ENCODE measurements at regions not wholly inside any gene's neighbourhood (a gene's known extent, or its start where the extent isn't known, plus 50 kb on each side); places are given as distances from the start of the nearest gene placed in this dataset.
A peak's percentile ranks its signal among the peaks of the same experiment; 100 is the strongest.

DNA sequence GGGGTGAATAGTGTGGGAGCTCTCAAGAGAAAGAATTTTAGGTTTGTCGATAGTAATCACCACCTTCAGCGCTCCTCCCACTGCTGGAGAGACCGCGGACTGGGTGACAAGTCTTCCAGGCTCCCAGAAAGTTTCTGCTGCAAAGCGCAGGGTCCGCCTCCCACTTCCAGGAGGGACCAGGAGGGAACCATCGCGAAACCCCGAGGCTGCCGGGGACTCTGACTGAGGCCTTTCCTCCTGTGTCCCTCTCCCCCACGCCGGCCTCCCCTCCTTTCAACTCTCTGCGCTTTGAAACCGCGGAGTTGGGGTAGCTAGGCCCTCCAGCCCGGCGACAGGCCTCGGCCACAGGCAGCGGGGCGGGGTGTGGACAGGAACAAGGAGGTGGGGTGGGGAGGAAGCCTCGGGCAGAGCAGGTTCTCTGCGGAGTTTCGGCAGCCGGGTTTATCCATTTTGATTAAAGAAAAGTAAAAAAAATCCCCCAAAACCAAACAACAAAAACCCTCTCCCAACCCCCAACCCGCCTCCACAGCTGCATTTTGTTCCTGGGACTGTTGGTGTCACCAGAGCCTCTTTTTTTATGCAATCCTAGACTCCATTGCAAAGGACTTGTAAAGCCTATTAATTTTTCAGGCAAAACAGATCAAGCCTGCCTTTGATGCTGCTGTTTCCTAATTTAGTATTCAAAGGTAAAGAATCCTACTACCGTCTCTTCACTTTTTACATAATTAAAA is 157.2 kb downstream of the TM9SF2 start:
- DNase-seq: peak; percentile 89

DNA sequence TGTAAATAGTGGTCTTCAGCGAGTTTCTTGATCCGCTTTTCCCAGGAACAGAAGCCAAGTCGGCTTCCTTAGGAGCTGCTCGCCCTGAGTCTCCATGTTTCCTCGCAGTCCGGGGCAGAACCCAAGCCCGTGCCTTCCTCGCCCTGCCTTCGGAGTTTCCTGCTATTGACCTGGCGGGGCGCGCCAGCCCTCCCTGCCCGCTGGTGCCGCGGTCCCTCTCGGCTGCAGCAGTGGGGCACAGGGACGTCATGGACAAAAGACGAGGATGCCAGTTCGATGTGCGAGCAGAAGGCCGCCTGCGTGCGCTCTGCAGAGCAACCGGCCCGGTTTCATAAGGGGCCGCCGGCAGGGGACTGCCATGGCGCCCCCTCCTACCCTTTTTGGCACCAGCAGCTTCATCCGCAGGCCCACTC is 156.6 kb downstream of the TM9SF2 start:
- DNase-seq: peak; percentile 64

- DNase-seq: peak; percentile 45
These were observed 155.6 kb downstream of the TM9SF2 start for GRCh38 chr13:99656844-99657381.

DNA sequence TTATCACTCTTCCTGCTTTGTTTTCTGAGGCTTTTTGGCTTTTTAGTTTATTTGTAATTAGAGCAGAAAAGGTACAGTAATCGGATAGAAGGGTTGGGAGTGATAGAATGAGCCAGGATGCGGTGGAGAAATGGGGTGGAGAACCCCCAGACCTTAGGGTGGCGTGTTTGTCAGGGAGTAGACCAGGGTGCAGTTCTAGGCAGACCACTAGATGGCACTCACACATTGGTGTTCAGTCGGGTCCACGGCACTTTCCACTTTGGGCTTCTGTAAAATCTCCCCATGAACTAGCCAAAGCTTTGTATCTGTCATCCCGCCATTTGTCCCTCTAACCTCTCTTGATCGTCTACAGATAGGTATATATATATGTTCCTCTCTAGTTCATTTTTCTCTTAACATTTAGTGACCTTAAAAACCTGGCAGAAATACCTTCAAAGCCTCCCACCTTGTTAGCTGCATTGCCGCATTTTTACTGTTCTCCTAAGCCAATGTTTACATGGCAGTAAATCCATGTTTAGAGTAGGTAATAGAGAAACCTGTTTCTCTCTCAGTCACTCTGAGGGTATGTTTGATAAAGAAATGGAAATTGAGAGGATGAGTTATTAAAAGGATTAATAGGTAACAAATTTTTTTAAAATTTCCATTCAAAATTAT is 154.9 kb downstream of the TM9SF2 start:
- peak; percentile 78 for DNase-seq

DNA sequence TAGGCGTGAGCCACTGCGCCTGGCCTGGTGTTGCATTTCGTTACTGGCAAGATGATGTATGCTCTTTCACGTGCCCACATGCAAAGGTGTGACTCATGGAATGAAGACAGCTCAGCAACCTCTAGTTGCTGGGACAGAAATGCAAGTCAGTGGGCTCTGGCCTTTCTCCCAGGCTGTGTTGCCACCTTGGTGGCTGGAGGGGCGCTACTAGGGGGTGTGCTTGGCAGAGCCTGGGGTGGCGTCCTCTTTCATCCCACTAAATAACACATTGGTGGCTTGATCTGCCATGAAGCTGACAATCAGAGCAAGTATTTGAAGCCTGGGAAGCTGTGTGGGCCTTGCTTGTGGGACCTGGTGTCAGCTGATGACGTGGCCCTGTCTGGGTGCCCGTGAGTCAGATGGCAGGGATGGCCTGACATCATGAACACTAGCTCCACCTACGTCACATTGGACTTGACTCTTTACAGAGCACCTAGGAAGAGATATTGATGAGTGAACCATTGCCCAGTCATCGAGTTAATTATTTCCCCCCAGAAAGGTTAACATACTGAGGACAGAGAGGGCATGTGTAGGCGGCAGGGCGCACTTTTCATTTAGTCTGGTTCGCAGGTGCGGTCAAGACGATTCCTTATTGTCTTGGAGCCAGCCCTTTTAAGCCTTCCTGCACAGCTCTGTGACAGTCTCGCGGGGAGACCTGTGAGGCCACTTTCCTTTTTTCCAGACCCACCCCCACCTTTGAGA is 154.2 kb downstream of the TM9SF2 start:
- no peak for DNase-seq

DNA sequence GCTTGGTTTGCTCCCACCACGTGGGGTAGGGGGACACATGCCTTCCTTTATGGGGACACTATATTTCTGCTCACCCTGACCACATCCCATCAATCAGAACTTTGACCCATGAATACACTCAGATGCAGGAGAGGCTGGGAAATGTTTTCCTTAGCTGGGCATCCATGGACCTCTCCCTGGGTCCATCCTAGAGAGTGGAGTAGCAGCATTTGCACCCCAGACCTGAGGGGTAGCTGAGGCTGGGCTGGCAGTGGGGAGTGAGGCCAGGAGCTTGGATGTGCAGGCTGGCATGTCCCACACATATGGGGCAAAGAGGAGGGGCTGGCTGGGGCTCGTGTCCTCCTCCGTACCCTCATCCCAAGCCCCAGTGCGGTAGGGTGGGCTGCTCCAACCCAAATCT is 152.8 kb downstream of the TM9SF2 start:
- DNase-seq: no peak

DNA sequence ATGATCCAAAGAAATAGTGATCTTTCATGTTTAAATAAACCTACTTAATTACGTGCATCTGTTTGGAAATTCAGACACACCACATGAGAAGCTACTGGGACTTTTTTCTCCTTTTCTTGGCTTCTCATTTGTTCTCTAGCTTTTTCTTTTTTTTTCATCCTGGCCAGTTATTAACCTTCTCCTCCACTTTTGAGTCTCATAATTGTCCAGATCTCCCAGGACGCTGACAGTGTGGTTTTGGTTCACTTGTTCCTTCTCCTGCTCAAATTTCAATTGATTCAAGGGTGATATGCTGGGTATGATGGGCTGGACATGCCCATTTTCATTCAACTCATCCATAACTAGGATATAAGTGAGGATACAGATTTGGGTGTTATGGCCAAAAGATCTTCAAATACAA is 152.3 kb downstream of the TM9SF2 start:
- DNase-seq: no peak

GRCh38 chr13:99652901-99653300 is 151.6 kb downstream of the TM9SF2 start:
- no peak for DNase-seq

DNA sequence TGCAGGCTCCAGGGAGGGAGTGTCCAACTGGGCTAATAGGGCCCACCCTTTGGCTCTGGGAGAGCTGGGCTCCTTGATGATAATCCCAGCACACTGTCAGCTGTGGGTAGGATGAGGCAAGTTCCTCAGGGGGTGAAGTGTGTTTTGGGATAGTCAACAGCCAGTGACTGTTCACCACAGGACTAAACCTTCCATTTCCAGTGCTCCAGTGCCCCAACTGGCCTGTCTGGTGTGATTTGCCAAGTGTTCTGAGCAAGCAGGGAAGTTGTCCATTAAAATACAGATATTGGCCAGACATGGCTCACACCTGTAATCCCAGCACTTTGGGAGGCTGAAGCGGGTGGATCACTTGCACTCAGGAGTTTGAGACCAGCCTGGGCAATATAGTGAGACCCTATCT is 150.9 kb downstream of the TM9SF2 start:
- no peak for DNase-seq

- no peak for DNase-seq
These were observed 149.7 kb downstream of the TM9SF2 start for GRCh38 chr13:99651016-99651415.

DNA sequence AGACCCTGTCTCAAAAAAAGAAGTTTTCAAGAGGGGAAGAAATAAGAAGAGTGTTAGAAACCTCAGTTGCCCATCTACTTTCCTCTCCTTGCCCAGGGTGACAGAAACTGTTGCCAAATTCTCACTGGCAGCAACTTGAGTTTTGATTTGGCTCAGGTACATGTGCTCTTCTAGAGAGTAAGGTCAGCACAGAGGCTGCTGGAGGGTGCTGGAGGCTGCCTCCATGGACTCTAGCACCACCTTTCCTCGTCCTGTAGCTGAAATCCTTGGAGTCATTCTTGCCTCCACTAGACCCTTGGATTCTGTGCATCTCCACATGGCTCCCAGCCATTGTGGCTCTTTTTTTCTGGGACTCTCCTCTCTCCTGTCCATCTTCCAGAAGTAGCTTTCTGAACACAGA is 149.1 kb downstream of the TM9SF2 start:
- no peak for DNase-seq

DNA sequence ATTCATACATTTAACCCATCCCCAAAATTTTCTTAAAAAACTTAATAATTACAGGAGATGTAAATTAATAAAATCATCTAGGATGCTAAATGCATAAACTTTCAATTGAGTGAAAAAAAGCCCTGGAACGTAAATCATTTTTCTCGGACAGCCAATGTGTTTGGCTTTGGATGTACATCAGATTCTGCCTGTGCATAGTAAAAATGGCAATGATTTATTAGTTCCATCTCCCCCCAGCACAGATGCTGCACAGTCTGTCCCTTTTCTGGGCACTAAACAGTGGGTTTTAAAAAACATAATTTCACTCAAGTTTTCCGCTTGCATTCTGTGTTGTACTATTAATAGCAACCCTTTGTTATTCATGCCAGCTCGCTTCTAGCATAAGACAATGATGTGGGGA is 147.7 kb downstream of the TM9SF2 start:
- no peak for DNase-seq

DNA sequence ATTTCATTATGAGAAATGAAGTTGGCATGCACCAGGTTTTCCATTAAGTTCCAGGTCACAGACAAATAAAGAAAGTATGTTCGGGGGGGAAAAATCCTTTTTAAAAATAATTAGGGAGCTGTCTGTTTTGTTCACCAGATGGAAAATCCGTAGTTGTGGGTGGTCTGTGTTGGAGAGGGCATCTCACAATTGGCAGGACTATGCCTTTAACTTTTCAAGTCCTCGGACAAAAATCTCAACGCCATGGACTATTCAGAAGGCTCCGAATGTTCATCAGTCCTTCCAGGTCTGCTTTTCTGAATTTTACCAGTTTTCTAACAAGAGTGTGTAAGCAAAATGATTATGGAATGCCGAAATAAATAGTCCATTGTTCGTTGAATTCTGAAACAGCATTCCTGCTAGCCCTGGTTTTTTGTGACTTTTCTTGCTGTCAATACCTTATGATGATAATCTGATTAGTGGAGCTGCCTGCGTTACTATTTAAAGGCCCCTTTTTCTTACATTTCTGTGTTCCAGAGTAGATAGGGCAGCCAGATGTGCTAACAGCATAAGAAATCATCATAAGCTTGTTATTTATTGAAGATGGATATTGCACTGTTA is 146.9 kb downstream of the TM9SF2 start:
- DNase-seq: no peak

DNA sequence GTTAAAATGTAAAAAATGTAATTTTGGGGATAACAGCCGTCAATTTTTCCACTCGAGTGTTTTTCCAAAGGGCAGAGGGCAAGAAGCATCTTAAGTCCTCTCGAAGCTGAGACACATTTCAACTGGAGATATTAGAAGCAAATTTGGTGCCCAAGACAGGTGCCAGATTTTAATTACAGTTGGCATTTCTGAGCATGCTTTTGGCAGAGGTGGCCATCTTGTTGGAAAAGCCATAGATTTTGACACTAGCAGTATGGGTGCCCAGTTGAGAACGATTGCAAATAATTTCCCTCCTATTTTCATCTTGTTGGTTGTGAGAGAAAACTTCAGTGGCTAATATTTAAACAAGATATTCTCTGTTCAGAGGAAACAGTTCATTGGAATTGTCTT is 146.3 kb downstream of the TM9SF2 start:
- no peak for DNase-seq

DNA sequence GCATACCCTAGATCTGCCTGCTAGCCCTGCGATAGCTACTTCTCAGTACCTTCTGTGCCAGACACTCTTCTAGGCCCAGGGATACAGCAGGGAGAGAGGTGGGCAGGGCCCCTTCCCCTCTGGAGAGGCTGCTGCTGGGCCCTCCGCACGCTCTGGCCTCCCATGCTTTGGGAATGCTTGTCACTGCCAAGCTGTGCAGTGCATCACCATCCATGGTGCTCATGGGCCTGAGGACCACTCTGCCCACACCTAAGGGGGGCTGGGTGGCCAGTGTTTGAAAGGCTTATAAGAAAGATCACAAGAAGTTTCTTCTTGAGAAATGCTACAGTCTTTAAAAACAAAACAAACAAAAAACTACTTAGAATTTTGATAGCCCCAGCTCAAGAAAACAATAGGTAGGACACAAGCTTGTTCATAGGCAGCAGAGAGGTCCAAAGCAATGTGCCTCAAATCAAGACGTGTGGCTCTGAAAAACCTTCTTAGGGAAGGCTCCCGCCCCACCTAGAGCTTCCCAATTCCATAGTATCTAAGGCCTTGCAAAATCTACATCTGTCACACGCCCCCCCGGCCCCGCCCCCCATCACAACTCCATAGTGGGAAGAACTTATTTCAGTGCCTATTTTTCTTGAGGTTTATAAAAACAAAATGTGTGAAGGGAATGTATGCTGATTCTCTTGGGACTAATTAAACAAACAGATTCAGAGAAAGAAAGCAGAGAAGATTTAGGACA is 145.8 kb downstream of the TM9SF2 start:
- no peak for DNase-seq

DNA sequence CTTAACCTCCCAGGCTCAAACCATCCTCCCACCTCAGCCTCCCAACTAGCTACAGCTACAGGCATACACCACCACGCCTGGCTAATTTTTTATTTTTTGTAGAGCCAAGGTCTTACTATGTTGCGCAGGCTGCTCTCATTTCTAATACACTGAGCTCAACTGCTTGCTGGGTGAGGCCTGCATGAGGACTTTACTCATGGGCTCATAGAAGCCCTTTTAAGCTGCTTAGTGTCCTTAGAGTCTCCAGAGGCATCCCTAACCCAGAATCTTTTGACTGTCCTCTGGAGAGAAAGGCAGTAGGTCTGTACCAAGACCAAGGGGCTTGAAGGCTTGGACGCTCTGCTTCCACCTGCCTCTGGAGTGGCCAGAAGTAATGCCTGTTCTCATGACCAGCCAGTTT is 141.6 kb downstream of the TM9SF2 start:
- DNase-seq: no peak

GRCh38 chr13:99642006-99642405 is 140.7 kb downstream of the TM9SF2 start:
- DNase-seq: no peak

- DNase-seq: no peak
These were observed 139.0 kb downstream of the TM9SF2 start for GRCh38 chr13:99640260-99640659.

DNA sequence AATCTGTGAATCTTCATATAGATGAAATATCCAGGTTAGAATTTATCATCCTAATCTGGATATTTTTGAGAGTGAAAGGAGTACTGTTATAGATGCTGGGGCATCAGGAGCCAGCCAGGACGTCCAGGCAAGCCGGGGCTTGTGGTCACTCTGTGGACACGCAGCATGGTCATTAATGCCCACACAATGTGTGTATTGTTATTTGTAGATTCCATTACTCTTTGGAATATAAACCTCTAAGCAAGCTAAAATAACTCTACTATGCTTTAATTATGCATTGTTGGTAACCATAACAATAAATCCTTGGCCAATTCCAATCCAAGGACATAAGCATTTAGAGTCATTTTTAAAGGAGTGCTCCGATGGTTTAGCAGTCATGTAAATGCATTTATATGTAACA is 137.9 kb downstream of the TM9SF2 start:
- no peak for DNase-seq

DNA sequence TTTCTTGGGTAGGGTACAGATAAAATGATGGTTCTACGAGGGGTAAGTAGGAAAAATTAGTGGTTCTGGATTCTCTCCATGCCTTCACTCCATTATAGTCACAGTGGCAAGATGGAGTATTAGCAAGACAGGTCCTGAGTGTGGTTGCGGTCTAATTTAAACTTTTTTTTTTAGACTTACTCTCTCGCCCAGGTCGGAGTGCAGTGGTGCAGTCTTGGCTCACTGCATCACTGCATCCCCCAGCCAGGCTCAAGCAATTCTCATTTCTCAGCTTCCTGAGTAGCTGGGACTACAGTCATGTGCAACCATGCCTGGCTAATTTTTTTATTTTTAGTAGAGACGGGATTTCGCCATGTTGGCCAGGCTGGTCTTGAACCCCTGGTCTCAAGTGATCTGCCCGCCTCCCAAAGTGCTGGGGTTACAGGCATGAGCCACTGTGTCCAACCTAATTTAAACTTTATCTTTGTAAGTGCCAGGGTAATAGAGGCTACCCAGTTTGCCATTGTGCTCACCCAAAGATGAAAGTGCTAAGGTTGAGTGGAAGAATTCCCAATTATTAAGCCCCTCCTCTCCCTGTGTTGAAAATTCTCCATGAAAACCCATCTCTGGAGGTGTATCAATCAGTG is 135.6 kb downstream of the TM9SF2 start:
- DNase-seq: no peak

DNA sequence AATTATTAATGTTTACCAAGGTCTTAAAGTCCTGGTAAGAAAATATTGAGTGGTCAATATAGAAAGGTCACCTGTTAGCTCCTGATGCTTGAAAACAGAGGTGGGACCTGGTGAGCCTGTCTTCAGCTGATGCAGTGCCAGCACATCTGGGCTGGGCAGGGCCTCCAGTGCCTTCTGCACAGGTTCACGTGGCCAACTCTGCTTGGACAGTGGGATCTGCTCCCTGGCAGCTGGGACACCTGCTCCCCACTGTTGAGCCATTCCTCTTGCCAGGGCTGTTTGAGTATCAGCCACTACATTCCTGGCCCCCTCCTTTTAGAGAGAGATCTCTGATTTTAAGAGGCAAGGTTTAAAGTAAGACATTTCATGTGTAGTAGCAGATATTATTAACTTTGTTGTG is 135.0 kb downstream of the TM9SF2 start:
- DNase-seq: no peak

DNA sequence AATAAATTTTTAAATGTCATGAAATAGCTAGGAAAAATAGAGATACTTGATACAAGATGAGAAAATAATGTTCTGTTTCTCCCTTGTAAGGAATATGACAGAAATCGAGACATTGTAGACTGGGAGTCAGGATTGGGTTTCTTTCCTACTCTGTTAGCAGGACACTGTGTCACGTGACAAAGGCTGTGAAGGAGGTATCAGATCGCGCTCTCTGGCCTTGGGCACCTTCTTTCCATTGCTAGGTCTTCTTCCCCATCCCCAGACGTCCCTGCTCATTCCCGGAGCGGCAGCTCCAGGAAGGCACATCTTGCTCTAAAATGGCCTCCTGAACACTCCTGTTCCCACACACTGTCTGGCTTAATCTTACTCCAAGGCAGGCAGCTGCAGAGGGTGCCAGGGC is 133.4 kb downstream of the TM9SF2 start:
- no peak for DNase-seq

All from NCI-H2171 (cell line).